ENCODE measurements at regions not wholly inside any gene's neighbourhood (a gene's known extent, or its start where the extent isn't known, plus 50 kb on each side); places are given as distances from the start of the nearest gene placed in this dataset.

DNA sequence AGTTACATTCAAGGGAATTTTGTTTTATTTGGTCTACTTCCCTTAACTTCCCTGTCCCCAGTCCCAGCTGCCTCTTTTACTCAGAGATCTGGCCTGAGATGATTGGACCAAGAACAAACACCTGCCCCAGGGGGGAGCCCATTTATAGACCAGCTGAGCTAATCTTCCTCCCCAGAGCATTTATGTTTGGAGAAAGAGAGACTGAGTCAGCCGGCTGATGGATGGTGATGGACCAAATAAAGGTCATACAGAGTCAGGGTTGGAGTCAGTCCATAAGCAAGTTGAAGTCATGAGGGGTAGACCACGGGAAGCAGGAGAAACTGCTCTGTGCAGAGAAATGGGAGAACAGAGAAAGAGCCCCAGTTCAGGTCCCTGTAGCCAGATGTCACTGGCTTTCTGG is 77.7 kb downstream of the TMEM174 start:
- intact Hi-C loops (cut with DNase I), result no loop called here

DNA sequence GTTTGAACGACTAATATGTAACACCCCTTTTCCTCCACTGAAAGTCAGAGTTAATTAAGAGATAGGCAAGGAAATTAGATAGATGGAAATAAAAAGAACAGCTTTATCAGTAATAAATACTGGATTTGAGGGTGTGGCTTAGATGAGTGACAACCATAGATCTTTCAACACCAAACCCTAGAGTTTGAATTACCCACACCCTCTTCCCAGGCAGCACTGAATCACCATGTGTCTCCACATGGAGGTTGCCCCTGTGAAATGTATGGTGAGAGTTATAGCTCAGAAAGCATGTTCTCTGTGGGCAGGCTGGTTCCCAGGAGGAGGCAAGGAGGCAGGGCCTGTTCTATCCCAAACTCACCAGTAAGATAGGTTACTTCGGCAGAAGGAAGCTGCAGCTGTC is 69.7 kb downstream of the TMEM174 start:
- no peak for DNase-seq (ENCODE audit: low spot score)
- intact Hi-C loops (cut with DNase I), result no loop called here

More for the DNA sequence above, 77.7 kb downstream of the TMEM174 start:
- no peak for DNase-seq (ENCODE audit: low spot score)

DNA sequence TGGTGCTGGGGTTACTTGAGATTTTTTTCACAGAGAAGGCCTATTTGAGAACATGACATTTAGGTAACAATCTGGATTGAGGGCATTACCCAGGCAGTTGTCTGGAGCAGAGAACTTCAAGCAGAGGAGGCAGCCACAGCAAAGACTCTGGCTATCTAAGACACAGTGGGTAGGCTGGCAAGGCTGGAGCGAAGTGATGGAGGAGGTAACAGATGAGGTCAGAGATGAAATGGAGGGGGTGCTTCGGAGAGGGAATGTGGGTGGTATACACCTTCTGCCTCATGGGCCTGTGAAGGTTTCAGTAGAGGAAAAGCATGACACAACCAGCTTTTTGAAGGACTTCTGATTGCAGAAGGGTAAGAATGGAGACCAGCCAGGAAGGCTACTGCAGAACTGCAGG is 65.9 kb downstream of the TMEM174 start:
- no peak for DNase-seq (ENCODE audit: low spot score)
- intact Hi-C loops (cut with DNase I), result no loop called here

DNA sequence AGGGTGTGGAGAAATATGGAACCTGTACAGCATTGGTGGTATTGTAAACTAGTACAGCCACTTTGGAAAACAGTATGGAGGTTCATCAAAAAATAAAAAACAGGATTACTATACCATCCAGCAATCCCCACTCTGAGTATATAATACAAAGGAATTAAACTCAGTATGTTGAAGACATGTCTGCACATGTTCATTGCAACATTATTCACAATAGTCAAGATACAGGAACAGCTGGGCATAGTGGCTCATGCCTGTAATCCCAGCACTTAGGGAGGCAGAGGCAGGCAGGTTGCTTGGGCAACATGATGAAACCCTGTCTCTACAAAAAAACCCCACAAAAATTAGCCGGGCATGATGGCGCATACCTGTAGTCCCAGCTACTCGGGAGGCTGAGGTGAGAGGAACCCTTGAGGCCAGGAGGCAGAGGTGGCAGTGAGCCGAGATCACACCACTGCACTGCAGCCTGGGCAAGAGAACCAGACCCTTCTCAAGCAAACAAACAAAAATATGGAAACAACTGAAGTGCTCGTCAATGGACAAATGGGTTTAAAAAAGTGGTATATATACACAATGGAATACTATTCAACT is 63.6 kb downstream of the TMEM174 start:
- intact Hi-C loops (cut with DNase I), result loop anchor here in 1 of 2 donors (1.0 kb wide), 1 partner anchor 216 kb away; no protein-coding TSS in a partner anchor
- no peak for DNase-seq (ENCODE audit: low spot score)

DNA sequence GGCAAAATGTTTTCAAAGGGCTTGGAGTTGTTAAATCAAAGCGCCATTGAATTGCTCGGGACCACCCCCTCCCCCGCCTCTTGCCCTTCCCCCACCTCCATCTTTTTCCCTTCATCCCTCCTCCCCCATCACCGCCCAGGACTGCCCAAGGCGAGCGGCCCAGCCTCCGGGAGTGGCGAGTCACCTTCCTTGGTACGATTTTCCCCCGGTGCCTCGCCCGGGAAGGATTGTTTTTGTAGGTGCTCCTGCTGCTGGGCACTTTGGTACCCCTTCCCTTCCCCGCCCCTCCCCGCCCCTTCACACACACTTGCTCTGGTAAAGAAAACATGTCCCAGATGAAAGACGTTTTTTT is 61.2 kb downstream of the TMEM174 start:
- intact Hi-C loops (cut with DNase I), result no loop called here

DNA sequence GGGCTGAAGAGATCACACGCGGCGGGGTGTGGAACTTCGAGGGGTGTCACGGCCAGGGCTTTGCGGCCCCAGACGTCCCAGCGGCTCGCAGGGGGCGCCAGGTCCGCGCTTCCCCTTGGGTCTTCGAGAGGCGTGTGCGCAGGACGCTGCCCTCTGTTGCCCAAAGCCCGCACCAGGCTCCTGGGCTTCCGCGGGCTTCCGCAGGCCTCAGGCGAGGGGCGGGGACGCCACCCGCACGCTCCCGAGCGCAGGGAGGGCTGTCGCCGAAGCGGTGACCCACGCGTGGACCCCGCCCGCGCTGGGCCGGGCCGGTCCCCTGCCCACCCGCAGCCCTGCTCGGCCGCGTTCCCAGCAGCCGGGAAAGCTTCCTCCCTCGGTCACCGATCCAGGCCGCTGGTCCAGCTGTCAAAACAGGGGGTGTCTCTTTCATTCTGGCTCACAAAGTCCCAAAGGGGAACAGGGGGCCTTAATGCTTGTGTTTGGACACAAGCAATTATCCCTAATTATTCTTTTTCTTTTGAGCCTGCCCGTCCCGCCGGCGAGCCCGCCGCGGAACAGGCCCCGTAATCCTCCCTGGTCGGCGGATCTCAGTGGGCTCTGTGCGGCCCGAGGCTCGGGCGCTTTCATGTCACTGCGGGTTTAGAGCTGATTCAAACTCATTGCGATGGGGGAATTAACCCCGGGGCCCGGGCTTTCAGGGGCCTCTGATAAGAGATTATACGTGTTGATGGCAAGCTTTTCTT is 60.6 kb downstream of the TMEM174 start:
- intact Hi-C loops (cut with DNase I), result no loop called here
- DNase-seq (ENCODE audit: low spot score), result no peak

More for the DNA sequence above, 61.2 kb downstream of the TMEM174 start:
- DNase-seq (ENCODE audit: low spot score), result no peak

DNA sequence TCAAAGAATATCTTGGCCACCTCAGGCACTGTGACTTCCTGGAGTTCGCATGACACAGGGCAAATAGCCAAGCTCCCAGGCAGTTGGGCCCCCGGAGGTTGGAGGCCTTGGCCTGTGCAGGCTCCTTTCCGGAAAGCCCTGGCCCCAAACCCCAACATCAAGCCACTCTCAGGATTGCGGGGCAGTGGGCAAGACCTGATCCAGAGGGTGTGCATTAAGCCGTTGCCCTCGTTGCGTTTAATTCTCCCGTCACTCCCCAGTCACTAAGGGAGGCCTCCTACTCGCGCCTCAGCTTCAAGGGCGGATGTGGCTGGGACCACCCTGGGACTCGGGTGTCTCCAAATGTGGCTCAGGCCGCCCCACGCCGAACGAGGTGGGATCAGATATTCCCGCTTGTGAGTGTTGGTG is 60.1 kb downstream of the TMEM174 start:
- DNase-seq (ENCODE audit: low spot score), result no peak
- intact Hi-C loops (cut with DNase I), result no loop called here

DNA sequence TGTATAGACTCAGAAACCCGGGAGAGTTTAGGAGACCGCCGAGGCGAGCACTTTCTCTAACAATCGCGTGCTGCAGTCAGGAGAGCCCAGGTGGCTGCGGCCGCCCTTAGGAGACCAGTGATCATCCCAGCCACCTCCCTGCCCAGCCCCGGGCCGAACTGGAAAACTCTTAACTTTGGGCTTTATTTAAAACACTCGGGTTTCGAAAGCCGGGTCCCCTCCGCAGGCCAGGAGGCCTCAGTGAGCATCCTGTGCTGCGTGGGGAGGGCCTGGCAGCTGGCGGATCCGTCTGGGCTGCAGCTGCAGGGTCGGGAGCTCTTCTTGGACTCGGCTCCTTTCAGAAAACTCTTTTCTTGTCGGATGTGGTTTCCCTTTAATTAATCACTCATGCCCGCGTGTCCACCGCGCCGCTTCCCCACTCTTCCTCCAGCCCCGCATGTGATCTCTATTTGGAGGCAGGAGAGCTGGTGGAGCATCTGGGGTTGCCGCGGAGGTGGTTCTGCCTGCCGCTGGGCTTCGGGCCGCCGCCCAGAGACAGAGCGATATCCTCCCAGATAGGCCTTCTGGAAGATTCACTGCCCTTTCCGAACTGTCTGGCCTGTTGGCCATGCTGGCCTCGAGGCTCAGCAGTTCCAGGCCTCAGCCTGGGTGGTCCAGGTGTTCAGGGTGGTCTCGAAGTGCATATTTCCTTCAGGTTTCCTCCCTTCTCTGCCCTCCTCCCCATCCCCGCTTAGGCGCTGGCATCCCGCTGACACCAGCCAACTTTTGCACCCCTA is 59.5 kb downstream of the TMEM174 start:
- no peak for DNase-seq (ENCODE audit: low spot score)
- intact Hi-C loops (cut with DNase I), result no loop called here

DNA sequence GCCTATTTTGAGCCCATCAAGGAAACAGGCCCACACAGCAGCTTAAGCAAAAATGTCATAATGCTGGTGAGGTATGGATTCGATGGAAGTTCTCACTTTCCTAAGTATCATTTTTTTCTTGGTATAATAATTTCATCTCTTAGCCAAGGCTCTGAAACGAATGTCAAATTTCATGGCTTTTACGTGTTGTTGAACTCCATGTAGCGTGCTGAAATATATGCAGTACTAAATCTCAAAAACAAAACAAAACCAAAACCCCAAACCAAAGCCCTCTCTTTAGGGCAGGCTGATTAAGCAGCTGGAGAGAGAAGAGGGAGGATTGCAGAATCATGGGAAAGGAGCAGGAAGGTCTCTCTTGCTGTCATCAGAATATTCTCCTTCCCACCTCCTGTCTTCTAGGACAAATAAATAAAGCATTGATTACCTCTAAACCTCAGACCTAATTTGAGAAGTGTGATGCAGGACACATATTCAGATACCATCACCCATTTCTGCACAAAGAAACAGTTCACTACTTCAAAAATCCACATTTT is 58.3 kb downstream of the TMEM174 start:
- no peak for DNase-seq (ENCODE audit: low spot score)
- intact Hi-C loops (cut with DNase I), result no loop called here

DNA sequence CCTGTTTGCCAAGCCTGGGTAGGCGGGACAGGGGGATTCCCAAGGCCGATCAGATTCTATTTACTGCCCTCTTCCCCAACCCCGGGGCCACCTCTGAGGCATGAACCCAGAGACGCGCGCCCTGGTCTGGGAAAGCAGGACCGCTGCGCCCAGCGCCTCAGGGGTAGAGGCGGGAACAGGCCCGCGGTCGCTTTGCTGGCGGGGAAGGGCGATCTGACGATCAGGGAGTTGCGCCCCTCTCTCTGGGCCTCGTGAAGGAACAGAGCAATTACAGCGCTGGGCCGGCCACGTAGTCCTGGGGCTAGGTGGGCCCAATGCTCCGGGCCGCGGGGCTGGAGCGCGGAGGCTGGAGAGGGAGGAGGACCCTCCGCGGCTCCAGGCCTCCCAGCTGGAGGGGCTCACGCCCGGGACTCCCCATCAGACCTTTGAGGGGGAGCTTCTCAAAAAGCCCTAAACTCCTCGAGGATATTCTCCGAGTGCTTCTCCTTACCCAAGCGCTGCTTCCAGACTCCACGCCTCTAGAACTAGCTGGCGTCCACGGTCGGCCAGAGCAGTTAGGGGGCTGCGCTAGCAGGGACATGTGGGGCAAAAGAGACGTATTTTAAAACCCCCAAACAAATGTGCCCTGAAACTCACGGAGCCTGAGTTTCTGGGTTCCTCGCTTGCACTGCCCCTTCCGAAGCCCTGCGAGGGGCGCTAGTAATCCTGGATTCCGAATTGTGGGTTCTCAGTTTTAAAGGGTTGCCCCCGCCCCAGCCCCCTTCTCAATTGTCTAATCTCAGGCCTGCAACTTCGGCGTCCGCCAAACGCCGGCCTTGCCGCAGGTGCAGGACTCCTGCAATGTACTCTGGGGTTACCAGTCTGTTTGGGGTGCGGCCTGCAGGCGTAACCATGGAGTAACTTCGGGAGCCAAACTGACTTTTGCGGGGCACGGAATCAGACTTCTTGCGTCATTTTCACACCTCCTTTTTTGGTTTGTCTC is 57.6 kb downstream of the TMEM174 start:
- intact Hi-C loops (cut with DNase I), result no loop called here
- DNase-seq (ENCODE audit: low spot score), result peak; percentile 78

DNA sequence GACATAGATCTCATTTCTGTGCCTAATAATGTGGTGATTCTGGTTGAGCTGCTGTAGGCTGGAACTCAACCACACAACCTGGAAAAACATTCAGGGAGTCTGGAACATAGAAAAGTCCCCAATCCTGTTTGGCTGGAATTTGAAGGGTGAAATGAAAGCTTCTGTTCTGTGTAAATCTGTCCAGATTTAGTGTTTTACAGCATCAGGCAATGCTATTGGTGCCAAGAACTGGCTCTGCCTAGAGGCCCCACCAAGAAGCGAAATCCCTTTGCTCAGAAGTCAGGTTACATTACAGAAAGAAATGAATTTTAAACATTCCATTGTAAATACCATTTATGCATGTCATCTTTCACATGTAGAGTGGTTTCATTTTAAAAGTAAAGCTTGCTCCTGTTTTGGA is 56.3 kb downstream of the TMEM174 start:
- intact Hi-C loops (cut with DNase I), result no loop called here
- DNase-seq (ENCODE audit: low spot score), result no peak

DNA sequence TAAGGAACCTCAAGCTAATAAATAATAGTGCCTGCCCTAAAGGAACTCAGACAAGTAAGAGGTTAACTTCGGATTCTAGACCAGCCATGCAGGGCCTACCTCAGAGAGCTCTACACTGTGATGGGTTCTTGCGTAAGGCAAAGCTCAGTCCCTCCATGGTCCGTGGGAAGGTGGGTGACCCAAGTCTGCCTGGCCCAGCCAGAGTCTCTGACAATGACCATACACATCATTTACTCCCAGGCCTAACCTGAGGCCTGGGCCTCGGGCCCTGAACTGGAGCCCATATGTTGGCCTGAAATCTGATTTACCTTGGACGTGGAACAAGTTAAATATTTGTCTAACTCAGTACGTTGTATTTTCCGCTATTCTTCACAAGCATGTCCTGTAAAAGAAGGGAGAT is 55.1 kb downstream of the TMEM174 start:
- intact Hi-C loops (cut with DNase I), result no loop called here
- DNase-seq (ENCODE audit: low spot score), result no peak

All from posterior vena cava (tissue), 2 donors.